Activated CD4-positive, alpha-beta T cell treated with anti-CD3 and anti-CD28 coated beads for 24 hours (primary cell): ENCODE measurements at regions not wholly inside any gene's neighbourhood (a gene's known extent, or its start where the extent isn't known, plus 50 kb on each side); places are given as distances from the start of the nearest gene placed in this dataset.

Experiments
- DNase-seq, 2 donors: peaks; one replicate each; pipeline ENCODE4 v3.0.0-alpha.2; 2020; ENCODE audit warnings: low read depth in 2 of 2

- DNase-seq = no peak
These were observed 53.4 kb downstream of the GAS1 start for GRCh38 chr9:86893811-86894490.

GRCh38 chr9:86892576-86892975, 54.7 kb downstream of the GAS1 start:
- no peak for DNase-seq

- no peak for DNase-seq
These were observed 55.3 kb downstream of the GAS1 start for GRCh38 chr9:86891886-86892437.

GRCh38 chr9:86891091-86891490, 56.2 kb downstream of the GAS1 start:
- no peak for DNase-seq

GRCh38 chr9:86885232-86885631, 62.1 kb downstream of the GAS1 start:
- no peak for DNase-seq

GRCh38 chr9:86876621-86877196, 70.6 kb downstream of the GAS1 start:
- no peak for DNase-seq

GRCh38 chr9:86868616-86869015, 78.7 kb downstream of the GAS1 start:
- DNase-seq = no peak

GRCh38 chr9:86867804-86868313, 79.4 kb downstream of the GAS1 start:
- DNase-seq = no peak

- no peak for DNase-seq
These were observed 81.4 kb downstream of the GAS1 start for GRCh38 chr9:86865952-86866351.

GRCh38 chr9:86860006-86860405, 87.3 kb downstream of the GAS1 start:
- DNase-seq = no peak

GRCh38 chr9:86859056-86859455, 88.2 kb downstream of the GAS1 start:
- no peak for DNase-seq

- DNase-seq = no peak
These were observed 89.3 kb downstream of the GAS1 start for GRCh38 chr9:86858009-86858408.

- DNase-seq = no peak
These were observed 91.0 kb downstream of the GAS1 start for GRCh38 chr9:86856259-86856658.

- no peak for DNase-seq
These were observed 92.3 kb downstream of the GAS1 start for GRCh38 chr9:86854898-86855523.

- DNase-seq = no peak
These were observed 100.7 kb downstream of the GAS1 start for GRCh38 chr9:86846656-86847055.

GRCh38 chr9:86843206-86843605, 104.1 kb downstream of the GAS1 start:
- DNase-seq = no peak

GRCh38 chr9:86842573-86842972, 104.7 kb downstream of the GAS1 start:
- no peak for DNase-seq

- DNase-seq = no peak
These were observed 107.8 kb downstream of the GAS1 start for GRCh38 chr9:86839522-86839921.

- no peak for DNase-seq
These were observed 108.5 kb downstream of the GAS1 start for GRCh38 chr9:86838519-86839497.

- DNase-seq = no peak
These were observed 110.0 kb downstream of the GAS1 start for GRCh38 chr9:86837345-86837744.

GRCh38 chr9:86836797-86837196, 110.5 kb downstream of the GAS1 start:
- DNase-seq = no peak

GRCh38 chr9:86836266-86836665, 111.0 kb downstream of the GAS1 start:
- no peak for DNase-seq
